WERI-Rb-1 (cell line): ENCODE measurements at regions not wholly inside any gene's neighbourhood (a gene's known extent, or its start where the extent isn't known, plus 50 kb on each side); places are given as distances from the start of the nearest gene placed in this dataset.

Experiments used
- DNase-seq: peaks from one replicate; pipeline ENCODE4 v3.0.0-alpha.2; 2020
- H3K27ac ChIP-seq: fragments of 250-450 bp; sonication (Bioruptor Pico); 2 replicates; pipeline ENCODE4 v1.5.1; 2020; ENCODE audit warnings: mild to moderate bottlenecking, moderate library complexity
- H3K27me3 ChIP-seq: fragments of 250-450 bp; sonication (Bioruptor Pico); 2 replicates; pipeline ENCODE4 v1.5.1; 2021; ENCODE audit warnings: mild to moderate bottlenecking, low read depth, moderate library complexity; ENCODE audit not compliant: insufficient read depth, severe bottlenecking
- H3K36me3 ChIP-seq: fragments of 250-450 bp; sonication (Bioruptor Pico); 2 replicates; pipeline ENCODE4 v1.5.1; 2020; ENCODE audit warnings: mild to moderate bottlenecking, moderate library complexity
- H3K4me3 ChIP-seq: 2 replicates; pipeline ENCODE4 v1.5.1; 2011; ENCODE audit warnings: low read depth, mild to moderate bottlenecking, control low read depth, low read length
- H3K9me3 ChIP-seq: fragments of 250-450 bp; sonication (Bioruptor Pico); 2 replicates; pipeline ENCODE4 v1.5.1; 2021; ENCODE audit warnings: mild to moderate bottlenecking, moderate library complexity; ENCODE audit not compliant: severe bottlenecking
- CTCF ChIP-seq: IDR thresholded peaks from 2 replicates; pipeline ENCODE4 v1.5.1; 2011; ENCODE audit warnings: low read depth, mild to moderate bottlenecking, control low read depth, inconsistent platforms, low read length

- no peak for TF ChIP-seq CTCF
- Histone ChIP-seq H3K4me3 (no peak overlapping the region), H3K9me3 (no peaks in the 10 kb centered on the region), H3K27me3 (no peaks in the 10 kb centered on the region), H3K36me3 (no peaks in the 10 kb centered on the region), H3K27ac (no peak overlapping the region)
- DNase-seq, result no peak
These were observed 1117.5 kb downstream of the TBL1XR1 start for GRCh38 chr3:176079785-176080184.

- H3K27ac ChIP-seq, result no peak overlapping the region
- no peak for TF ChIP-seq CTCF
- H3K9me3 ChIP-seq, result no peaks in the 10 kb centered on the region
- no peaks in the 10 kb centered on the region for H3K27me3 ChIP-seq
- no peak overlapping the region for H3K4me3 ChIP-seq
- H3K36me3 ChIP-seq, result no peaks in the 10 kb centered on the region
- DNase-seq, result no peak
These were observed 1118.4 kb downstream of the TBL1XR1 start for GRCh38 chr3:176078906-176079305.

DNA sequence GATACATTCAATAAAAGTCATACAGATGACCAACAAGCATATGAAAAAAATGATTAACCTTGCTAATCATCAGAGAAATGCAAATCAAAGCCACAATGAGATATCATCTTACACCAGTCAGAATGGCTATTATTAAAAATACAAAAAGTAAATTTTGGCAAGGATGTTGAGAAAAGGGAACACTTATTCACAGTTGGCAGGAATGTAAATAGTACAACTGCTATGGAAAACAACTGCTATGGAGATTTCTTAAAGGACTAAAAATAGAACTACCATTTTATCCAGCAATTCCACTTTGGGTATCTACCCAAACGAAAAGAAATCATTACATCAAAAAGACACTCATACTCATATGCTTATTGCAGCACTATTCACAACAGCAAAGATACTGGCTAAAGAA, 1121.8 kb downstream of the TBL1XR1 start:
- H3K9me3 ChIP-seq, result no peaks in the 10 kb centered on the region
- no peak overlapping the region for H3K27ac ChIP-seq
- DNase-seq, result no peak
- H3K27me3 ChIP-seq, result no peaks in the 10 kb centered on the region
- no peaks in the 10 kb centered on the region for H3K36me3 ChIP-seq
- no peak overlapping the region for H3K4me3 ChIP-seq
- no peak for TF ChIP-seq CTCF

GRCh38 chr3:176075046-176075445, 1122.2 kb downstream of the TBL1XR1 start:
- no peak for TF ChIP-seq CTCF

GRCh38 chr3:176074096-176074495, 1123.2 kb downstream of the TBL1XR1 start:
- Histone ChIP-seq H3K9me3 (no peaks in the 10 kb centered on the region), H3K36me3 (no peaks in the 10 kb centered on the region), H3K27ac (no peak overlapping the region), H3K27me3 (no peaks in the 10 kb centered on the region), H3K4me3 (no peak overlapping the region)
- no peak for TF ChIP-seq CTCF
- DNase-seq, result no peak

More at GRCh38 chr3:176075046-176075445, 1122.2 kb downstream of the TBL1XR1 start:
- H3K9me3 ChIP-seq, result no peaks in the 10 kb centered on the region
- no peaks in the 10 kb centered on the region for H3K27me3 ChIP-seq
- no peak for DNase-seq
- no peak overlapping the region for H3K4me3 ChIP-seq
- no peaks in the 10 kb centered on the region for H3K36me3 ChIP-seq
- H3K27ac ChIP-seq, result no peak overlapping the region

GRCh38 chr3:176071943-176072342, 1125.3 kb downstream of the TBL1XR1 start:
- H3K27ac ChIP-seq, result no peak overlapping the region
- no peak for TF ChIP-seq CTCF
- H3K9me3 ChIP-seq, result no peaks in the 10 kb centered on the region
- no peaks in the 10 kb centered on the region for H3K36me3 ChIP-seq
- no peaks in the 10 kb centered on the region for H3K27me3 ChIP-seq
- DNase-seq, result no peak
- no peak overlapping the region for H3K4me3 ChIP-seq
